ENCODE measurements at regions not wholly inside any gene's neighbourhood (a gene's known extent, or its start where the extent isn't known, plus 50 kb on each side); places are given as distances from the start of the nearest gene placed in this dataset.
"Not testable (repeated sequence)": the region's sequence is repeated elsewhere in the genome, so short reads cannot be mapped to it uniquely, and the experiment has no call there.

DNA sequence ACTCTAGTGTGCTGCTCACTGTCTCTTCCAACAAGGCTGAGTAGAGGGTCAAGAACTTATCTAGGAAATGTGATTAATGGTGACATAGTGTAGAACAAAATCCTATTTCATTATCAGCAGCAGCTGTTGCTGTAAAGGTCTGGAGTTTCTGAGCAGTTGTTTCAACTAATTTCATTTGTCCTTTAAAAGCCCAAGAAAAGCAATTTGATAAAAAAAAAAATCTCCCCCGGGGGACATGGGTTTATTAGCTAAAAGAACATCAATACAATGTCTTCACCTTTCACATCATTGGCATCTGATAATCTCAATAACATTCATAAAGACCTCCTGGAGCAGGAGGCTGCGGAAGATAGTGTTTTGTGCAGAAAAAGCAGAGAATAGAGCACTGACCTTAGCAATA, 468.1 kb downstream of the KCTD16 start:
- intact Hi-C loops (cut with micrococcal nuclease), result no loop called here
- Histone ChIP-seq H3K27ac (replicated peaks) (no peak overlapping the region), H3K4me1 (no peaks in the 10 kb centered on the region), H3K9me3 (replicated peaks) (peaks cover 51% of the 10 kb centered on the region), H3K4me3 (no peak overlapping the region), H3K36me3 (no peaks in the 10 kb centered on the region), H3K27me3 (ENCODE audit: low read depth) (no peaks in the 10 kb centered on the region)
- TF ChIP-seq, protein P1, sequence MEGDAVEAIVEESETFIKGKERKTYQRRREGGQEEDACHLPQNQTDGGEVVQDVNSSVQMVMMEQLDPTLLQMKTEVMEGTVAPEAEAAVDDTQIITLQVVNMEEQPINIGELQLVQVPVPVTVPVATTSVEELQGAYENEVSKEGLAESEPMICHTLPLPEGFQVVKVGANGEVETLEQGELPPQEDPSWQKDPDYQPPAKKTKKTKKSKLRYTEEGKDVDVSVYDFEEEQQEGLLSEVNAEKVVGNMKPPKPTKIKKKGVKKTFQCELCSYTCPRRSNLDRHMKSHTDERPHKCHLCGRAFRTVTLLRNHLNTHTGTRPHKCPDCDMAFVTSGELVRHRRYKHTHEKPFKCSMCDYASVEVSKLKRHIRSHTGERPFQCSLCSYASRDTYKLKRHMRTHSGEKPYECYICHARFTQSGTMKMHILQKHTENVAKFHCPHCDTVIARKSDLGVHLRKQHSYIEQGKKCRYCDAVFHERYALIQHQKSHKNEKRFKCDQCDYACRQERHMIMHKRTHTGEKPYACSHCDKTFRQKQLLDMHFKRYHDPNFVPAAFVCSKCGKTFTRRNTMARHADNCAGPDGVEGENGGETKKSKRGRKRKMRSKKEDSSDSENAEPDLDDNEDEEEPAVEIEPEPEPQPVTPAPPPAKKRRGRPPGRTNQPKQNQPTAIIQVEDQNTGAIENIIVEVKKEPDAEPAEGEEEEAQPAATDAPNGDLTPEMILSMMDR (IDR thresholded peaks at IDR 0.05; ENCODE audit: borderline replicate concordance), result no peak
- DNase-seq, result no peak

DNA sequence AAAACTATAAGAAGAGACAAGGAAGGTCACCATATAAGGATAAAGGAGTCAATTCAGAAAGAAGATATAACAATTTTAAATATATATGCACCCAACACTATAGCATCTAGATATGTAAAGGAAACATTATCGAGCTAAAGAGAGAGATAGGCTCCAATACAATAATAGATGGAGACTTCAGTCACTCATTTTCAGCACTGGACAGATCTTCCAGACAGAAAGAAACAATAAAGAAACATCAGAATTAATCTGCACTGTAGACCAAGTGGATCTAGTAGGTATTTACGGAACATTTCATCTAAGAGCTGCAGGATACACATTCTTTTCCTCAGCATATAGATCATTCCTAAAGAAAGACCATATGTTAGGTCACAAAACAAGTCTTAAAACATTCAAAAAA, 463.5 kb downstream of the KCTD16 start:
- intact Hi-C loops (cut with micrococcal nuclease), result no loop called here
- no peak overlapping the region for H3K4me3 ChIP-seq
- H3K27me3 ChIP-seq (ENCODE audit: low read depth), result no peaks in the 10 kb centered on the region
- peaks cover 75% of the 10 kb centered on the region for H3K9me3 ChIP-seq (replicated peaks)
- no peak overlapping the region for H3K27ac ChIP-seq (replicated peaks)
- DNase-seq, result no peak
- no peaks in the 10 kb centered on the region for H3K4me1 ChIP-seq
- H3K36me3 ChIP-seq, result no peaks in the 10 kb centered on the region
- TF ChIP-seq, protein P1 (IDR thresholded peaks at IDR 0.05; ENCODE audit: borderline replicate concordance), result no peak

DNA sequence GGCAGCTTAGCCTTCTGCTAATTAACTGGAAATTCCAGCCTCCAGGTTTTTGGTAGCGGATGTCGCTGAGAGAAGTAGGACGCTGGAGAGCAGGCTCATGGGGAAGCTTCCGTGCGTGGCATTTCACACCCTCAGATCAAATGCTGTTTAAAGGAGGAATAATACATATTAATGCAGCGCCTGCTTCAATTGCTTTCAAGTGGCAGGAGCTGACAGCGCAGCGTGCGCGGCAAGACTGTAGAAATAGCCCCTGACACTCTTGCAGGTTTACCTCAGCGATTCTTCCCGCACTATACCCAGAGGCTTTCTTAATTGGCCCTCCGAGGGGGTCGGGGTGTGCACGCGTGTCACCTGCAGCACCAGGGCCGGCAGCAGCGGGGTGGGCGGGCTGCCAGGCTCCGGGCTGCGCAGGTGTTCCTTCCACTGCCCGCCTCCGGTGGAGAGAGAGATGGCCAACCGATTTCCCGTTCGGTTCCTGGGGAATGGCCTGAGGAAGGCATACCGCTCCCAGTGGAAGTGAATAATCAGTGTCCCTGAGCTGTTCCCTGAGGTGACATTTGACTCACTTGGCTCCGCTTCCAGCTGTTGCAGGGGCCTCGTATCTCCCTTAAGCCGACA, 427.9 kb downstream of the KCTD16 start:
- no peaks in the 10 kb centered on the region for H3K36me3 ChIP-seq
- H3K4me3 ChIP-seq, result peak overlapping the region; percentile 55
- TF ChIP-seq, protein P1 (IDR thresholded peaks at IDR 0.05; ENCODE audit: borderline replicate concordance), result no peak
- intact Hi-C loops (cut with micrococcal nuclease), result no loop called here
- H3K4me1 ChIP-seq, result peaks cover 9% of the 10 kb centered on the region
- H3K27ac ChIP-seq (replicated peaks), result no peak overlapping the region
- no peaks in the 10 kb centered on the region for H3K9me3 ChIP-seq (replicated peaks)
- DNase-seq, result no peak
- H3K27me3 ChIP-seq (ENCODE audit: low read depth), result peaks cover 51% of the 10 kb centered on the region

DNA sequence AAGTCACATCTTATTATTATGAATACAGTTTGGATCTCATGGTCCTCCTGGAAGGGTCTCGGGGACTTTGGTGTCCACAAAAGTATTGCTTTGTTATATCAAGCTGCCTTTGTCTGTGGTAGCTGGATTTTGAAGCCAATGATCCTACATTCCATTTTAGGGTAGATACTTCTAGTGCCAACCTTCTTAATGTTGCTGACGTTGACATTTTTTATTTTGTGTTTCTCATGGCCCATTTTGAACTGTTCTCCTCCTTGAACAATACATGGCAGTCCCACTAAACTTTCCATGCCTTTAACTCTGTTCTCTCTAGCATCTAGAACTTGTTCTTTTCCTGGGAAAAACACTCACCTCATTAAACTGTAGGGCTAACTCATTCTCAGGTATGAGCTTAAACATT, 425.8 kb downstream of the KCTD16 start:
- Histone ChIP-seq H3K36me3 (no peaks in the 10 kb centered on the region), H3K9me3 (replicated peaks) (no peaks in the 10 kb centered on the region), H3K4me3 (no peak overlapping the region), H3K27me3 (ENCODE audit: low read depth) (peaks cover 51% of the 10 kb centered on the region), H3K4me1 (peaks cover 9% of the 10 kb centered on the region), H3K27ac (replicated peaks) (no peak overlapping the region)
- intact Hi-C loops (cut with micrococcal nuclease), result no loop called here
- TF ChIP-seq, protein P1 (IDR thresholded peaks at IDR 0.05; ENCODE audit: borderline replicate concordance), result no peak
- no peak for DNase-seq

DNA sequence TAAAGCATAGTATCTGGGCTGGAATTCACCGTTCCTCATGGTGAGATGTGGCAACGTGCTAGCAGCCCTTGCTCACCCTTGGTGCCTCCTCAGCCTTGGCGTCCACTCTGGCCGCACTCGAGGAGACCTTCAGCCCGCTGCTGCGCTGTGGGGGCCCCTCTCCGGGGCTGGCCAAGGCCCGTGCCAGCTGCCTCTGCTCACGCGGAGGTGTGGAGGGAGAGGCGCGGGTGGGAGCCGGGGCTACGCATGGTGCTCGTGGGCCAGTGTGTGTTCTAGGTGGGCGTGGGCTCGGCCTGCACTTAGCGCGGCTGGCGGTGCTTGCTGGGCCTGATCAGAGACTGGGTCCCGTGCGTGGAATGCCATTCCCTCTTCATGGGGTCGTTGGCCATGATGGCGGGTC, 424.2 kb downstream of the KCTD16 start:
- Histone ChIP-seq H3K27me3 (ENCODE audit: low read depth) (peaks cover 51% of the 10 kb centered on the region), H3K4me3 (no peak overlapping the region), H3K27ac (replicated peaks) (no peak overlapping the region), H3K36me3 (no peaks in the 10 kb centered on the region), H3K9me3 (replicated peaks) (no peaks in the 10 kb centered on the region), H3K4me1 (peaks cover 9% of the 10 kb centered on the region)
- TF ChIP-seq, protein P1 (IDR thresholded peaks at IDR 0.05; ENCODE audit: borderline replicate concordance), result no peak
- no peak for DNase-seq
- intact Hi-C loops (cut with micrococcal nuclease), result no loop called here

DNA sequence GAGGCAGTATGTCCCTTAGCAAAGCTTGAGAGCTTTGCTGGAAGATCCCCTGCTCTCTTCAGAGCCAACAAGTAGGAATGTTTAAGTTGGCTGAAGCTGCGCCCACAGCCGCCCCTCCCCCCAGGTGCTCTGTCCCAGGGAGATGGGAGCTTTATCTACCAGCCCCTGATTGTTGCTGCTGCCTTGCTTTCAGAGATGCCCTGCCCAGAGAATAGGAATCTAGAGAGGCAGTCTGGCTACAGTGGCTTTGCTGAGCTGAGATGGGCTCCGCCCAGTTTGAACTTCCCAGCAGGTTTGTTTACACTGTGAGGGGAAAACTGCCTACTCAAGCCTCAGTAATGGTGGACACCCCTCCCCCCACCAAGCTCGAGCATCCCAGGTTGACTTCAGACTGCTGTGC, 423.6 kb downstream of the KCTD16 start:
- intact Hi-C loops (cut with micrococcal nuclease); DNase-seq; H3K9me3 ChIP-seq (replicated peaks); H3K27ac ChIP-seq (replicated peaks); H3K36me3 ChIP-seq; H3K4me1 ChIP-seq; H3K4me3 ChIP-seq: not testable (repeated sequence)
- H3K27me3 ChIP-seq (ENCODE audit: low read depth), result peaks cover 47% of the 10 kb centered on the region
